Lower leg skin (tissue), 3 donors: ENCODE measurements at regions not wholly inside any gene's neighbourhood (a gene's known extent, or its start where the extent isn't known, plus 50 kb on each side); places are given as distances from the start of the nearest gene placed in this dataset.

Source experiments
- POLR2A ChIP-seq, 2 donors: fragments of 450-650 bp; IDR thresholded peaks; one replicate each; pipeline ENCODE4 v1.6.1; 2016 to 2017; ENCODE audit warnings: antibody characterized with exemption in 2 of 2, mild to moderate bottlenecking in 1 of 2, moderate library complexity in 1 of 2
- TF ChIP-seq, protein P1 (sequence below), 3 donors: fragments of 450-650 bp; IDR thresholded peaks; one replicate each; pipeline ENCODE4 v1.5.1; 2016; ENCODE audit warnings: antibody characterized with exemption in 3 of 3, mild to moderate bottlenecking in 3 of 3, moderate library complexity in 2 of 3

DNA sequence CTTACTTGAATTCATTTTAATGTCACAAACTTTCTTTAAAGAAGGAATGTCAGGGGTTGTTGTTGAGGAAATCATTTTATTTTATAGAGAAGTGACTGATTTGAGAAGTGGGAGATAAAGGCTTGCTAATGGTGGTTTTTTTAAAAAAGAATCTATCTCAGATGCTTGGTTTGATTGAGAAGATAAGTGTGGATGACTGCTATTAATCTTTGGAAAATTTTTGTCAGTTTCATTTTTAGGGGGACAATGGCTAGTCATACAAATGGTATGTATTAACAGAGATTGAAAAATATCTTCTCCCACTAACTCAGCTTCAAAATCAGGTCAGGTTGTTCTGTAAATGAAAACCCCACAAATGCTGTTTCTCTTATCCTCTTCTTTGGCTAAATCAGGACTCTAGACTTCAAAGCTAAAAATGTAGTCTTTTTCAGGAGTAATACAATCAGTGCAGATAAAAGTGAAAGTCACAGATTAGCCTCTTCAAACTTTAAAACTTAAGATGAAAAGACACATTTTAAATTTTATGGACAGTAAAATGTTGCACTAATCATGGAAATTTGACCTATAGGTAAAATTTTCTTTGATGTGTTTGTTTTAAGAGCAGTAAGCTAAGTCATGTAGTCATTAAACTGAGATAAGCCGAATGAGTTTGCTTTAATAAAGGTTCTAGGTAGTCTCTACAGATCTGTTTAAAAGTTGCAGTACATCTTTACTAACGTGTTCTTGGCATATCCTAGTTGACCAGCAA lies 674.2 kb upstream of the VRK2 start:
- TF ChIP-seq, protein P1, sequence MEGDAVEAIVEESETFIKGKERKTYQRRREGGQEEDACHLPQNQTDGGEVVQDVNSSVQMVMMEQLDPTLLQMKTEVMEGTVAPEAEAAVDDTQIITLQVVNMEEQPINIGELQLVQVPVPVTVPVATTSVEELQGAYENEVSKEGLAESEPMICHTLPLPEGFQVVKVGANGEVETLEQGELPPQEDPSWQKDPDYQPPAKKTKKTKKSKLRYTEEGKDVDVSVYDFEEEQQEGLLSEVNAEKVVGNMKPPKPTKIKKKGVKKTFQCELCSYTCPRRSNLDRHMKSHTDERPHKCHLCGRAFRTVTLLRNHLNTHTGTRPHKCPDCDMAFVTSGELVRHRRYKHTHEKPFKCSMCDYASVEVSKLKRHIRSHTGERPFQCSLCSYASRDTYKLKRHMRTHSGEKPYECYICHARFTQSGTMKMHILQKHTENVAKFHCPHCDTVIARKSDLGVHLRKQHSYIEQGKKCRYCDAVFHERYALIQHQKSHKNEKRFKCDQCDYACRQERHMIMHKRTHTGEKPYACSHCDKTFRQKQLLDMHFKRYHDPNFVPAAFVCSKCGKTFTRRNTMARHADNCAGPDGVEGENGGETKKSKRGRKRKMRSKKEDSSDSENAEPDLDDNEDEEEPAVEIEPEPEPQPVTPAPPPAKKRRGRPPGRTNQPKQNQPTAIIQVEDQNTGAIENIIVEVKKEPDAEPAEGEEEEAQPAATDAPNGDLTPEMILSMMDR (IDR thresholded peaks at IDR 0.05) = no peak
- TF ChIP-seq POLR2A (IDR thresholded peaks at IDR 0.05) = no peak
